NCI-H1417 (cell line): ENCODE measurements at regions not wholly inside any gene's neighbourhood (a gene's known extent, or its start where the extent isn't known, plus 50 kb on each side); places are given as distances from the start of the nearest gene placed in this dataset.
A peak's percentile ranks its signal among the peaks of the same experiment; 100 is the strongest.
"Not testable (repeated sequence)": the region's sequence is repeated elsewhere in the genome, so short reads cannot be mapped to it uniquely, and the experiment has no call there.

Source experiments
- DNase-seq, 3 experiments: peaks; one replicate each; lab custom pipeline; 2025; lab: John Stamatoyannopoulos, UW

DNA sequence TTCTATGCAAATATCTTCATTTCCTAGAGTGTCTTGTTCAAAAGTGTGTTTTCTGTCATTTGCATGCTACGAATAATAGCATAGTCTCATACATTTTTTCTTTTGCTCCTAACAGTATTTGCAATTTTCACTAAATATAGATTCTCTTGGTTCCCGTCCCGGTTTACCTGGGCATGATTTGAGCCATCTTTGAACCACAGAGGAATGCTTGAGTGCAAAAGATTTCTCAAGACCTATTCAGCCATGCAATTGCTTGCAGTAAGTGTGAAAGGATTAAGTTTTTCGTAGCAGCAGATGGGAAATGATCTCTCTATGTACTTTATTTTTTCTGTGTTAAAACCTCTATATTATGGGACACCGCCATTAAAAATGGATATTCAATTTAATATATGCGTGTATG lies 733.0 kb downstream of the ZPLD1 start:
- DNase-seq, result no peak

DNA sequence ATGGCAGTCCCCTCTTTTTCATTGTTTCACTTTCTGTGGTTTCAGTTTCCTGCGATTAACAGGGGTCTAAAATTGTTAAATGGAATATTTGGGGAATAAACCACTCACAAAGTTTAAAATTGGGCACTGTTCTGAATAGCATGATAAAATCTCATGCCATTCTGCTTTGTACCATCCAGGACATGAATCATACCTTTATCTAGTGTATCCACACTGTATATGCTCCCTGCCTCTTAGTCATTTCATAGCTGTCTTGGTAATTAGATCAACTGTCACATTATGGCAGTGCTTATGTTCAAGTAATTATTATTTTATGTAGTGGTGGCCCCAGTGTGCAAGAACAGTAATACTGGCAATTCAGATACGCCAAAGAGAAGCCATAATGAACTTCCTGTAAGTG lies 734.5 kb downstream of the ZPLD1 start:
- no peak for DNase-seq

DNA sequence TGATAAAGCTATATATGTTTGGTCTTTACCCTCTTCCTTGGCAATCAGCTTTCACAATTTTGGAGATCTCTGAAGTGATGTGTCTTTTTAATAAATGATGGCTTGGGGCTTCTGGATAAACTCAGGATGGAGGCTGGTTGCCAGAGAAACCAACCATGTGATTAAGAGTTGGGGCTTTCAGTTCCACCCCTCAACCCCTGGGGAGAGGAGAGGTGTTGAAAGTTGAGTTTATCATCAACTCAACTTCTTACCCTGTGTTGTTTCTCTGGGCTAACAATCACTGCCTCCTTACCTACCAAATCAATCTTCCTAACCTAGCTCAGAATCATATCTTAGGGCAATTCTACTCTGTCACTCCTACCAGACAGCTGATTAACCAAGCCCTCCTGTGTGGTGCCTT lies 735.8 kb downstream of the ZPLD1 start:
- no peak for DNase-seq

DNA sequence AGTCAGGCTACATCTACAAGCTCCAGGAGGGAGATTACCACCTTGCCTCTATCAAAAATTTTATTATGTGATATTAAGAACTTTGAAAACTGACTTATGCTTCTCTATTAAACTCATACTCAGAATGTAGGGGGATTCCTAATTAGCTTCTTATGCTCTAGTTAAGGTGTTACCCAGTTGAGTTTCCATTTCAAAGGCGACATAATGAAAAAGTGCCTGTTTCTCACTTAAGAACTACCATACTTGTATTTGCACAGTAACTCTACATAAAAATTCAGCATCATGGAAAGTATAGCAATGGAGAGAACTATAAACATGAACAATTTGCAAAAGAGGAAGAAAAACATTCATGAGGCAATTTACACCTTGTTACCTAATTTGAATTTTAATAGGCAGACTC lies 739.1 kb downstream of the ZPLD1 start:
- DNase-seq, result no peak

DNA sequence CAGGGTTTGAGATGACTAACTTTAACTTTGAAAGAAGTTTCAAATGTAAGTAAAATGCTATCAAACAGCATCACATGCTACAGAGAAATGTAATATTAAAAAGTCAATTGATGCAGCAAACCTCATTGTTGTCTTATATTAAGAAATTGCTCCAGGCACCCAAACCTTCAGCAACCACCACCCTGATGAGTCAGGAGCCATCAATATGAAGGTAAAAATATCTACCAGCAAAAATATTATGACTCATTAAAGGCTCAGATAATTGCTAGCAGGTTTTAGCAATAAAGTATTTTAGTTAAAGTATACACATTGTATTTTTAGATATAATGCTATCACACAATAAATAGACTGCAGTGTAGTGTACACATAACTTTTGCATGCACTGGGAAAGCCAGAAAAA lies 746.3 kb downstream of the ZPLD1 start:
- no peak for DNase-seq

DNA sequence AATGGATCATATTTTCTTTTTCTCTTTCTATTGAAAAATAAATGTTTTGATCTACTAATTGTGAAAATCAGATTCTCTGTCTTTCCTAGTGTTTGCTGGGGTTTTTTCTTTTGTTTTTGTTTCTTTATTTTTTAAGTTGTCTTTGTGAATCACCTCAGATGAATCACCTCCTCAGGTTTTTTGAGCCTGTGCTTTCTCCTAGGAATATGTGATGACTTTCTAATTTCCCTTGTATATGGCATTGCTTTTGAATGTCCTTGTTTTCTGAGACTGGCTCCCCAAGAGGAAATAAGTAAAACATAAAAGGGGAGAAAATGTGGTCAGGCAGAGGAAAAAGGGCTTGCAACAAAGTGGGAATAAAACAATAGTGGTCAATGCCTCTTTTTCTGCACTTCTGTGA lies 750.0 kb downstream of the ZPLD1 start:
- no peak for DNase-seq

DNA sequence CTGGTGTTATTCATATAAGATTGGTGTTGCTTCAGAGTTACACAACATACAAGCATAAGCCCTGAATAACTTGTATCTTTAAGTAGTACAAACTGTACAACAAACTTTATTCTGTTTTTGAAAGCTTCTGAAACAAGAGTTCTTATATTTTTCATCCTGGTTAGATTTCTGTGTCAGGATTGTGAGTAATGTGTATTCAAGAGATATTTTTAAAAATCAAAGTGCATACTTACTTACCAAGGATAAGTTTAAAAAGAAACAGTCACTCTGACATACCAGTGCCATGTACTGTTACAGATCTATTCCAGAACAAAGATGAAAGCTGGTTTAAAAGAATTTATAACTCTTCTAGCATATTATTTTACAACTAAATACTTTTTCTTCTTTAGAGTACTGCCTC lies 755.1 kb downstream of the ZPLD1 start:
- DNase-seq, result no peak

DNA sequence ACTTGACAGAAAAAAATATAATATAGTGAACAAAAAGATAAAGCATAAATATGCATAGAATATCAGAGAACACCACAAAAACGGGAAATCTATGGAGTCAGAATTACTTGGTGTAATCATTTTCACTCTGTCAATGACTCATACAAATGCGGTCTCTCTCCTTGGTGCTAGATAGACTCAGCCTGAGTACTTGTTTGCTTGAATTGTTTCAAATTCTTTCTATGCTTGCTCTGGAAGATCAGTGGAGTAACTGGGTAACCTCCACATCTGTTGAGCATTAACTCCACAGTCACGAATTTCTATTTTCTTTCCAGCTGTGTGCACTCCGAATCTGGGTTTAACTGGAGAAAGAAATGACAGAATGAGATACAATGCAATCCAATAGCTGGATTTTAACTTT lies 760.4 kb downstream of the ZPLD1 start:
- DNase-seq, result no peak

DNA sequence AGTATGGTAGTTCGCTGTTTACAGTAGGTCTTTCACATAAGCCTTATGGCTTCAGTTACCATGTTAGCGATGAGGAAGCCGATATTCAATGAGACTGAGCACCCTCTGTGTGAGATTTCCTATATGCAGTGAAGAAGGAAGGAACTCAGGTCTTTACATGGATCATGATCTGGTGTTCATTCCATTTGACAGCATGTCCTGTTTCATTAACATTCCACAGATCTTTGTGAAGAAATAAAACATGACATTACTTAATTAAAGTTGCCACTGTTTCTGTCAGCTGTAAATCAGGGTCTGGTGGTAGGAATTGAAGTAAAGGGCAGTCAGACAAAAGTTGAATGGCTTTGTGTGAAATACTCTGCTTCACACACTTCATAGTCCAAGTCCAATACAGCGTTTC lies 768.6 kb downstream of the ZPLD1 start:
- DNase-seq, result no peak

DNA sequence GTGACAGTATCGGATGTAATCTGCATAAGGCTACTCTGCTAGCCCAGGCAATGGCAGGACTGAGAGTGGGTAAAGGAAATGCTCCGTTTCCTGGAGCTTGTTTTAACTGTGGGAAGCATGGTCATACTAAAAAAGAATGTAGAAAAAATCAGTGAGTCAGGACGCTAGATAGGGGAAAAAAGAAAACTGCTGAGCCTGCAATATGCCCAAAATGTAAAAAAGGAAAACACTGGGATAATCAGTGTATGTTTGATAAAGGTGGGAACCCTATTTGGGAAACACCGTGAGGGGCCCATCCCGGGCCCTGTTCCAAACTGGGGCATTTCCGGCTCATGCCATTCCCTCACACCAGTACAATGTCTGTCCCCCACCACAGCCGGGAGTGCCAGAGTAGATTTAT lies 775.8 kb downstream of the ZPLD1 start:
- no peak for DNase-seq

DNA sequence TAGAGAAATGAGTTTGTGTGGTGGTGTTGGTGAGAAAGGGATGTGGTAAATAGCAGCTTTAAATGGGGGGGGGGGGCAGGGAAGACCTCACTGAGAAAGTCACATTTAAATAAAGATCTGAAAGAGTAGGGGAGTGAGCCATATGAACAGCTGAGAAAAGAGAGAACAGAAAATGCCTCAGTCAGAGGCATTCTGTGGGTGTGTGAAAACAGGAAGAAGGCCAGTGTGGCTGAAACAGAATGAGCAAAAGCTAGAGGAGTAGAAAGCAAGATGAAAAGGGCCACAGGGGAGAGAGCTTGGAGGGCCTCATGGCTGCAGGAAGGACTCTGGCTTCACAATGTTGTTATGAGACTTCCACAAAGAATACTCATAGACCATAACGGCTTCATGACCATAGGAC lies 783.3 kb downstream of the ZPLD1 start:
- DNase-seq, result no peak

DNA sequence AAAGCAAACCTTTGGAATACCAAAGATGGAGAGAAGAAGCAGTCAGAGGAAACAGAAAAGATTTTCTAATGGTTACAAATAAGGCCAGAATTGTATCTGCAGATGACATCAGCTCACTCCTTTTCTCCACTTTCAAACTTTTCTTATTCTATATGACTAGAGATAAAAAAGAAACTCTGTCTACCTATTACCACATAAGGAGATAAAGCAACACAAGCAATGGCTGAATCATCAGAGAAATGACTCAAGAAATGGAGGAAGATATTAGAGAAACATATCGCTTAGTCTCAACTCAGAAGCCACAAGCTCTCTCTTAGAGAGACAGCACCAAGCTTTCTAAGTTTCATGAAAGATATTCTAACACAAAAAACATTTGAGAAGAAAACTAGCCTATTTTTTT lies 784.0 kb downstream of the ZPLD1 start:
- no peak for DNase-seq

DNA sequence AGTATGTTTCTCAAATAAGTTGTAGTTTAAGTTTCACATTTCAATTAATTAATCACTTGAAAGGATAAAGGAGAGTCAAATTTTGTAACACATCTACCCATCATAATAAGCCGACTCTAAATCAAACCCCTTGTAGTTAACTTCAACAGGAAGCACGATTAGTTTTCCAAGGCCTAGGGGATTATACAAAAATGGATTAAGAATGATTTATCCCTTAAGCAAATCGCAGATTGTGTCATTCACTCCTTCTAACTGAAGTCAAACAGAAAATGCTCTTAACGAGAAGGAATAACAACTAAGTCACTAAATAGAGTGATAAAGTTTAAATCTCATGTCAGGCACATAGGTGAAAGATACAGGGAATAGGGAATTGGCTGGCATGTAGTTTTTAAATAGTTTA lies 792.8 kb downstream of the ZPLD1 start:
- DNase-seq, result no peak

DNA sequence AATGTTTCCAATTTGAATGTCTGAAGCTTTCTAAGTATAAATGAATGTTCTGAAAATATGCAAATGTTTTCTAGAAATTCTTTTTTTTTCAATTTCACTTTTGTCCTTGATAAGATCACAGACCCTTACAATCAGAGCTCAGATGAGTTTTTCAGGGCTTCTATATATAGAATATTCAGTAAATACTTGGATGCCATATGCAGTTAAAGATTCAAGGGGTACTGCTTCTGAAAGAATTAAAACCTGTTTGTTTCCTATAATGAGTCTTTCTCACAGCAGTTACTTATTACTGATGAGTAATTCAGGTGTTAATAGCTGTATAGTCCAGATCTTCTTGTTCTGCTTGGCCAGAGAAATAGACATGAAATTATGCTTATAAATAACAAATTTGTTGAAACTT lies 812.6 kb downstream of the ZPLD1 start:
- DNase-seq, result no peak

DNA sequence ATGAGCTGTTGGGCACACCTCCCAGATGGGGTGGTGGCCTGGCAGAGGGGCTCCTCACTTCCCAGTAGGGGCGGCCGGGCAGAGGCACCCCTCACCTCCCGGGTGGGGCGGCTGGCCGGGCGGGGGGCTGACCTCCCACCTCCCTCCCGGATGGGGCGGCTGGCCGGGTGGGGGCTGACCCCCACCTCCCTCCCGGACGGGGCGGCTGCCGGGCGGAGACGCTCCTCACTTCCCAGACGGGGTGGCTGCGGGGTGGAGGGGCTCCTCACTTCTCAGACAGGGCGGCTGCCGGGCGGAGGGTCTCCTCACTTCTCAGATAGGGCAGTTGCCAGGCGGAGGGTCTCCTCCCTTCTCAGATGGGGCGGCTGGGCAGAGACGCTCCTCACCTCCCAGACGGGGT lies 820.0 kb downstream of the ZPLD1 start:
- not testable (repeated sequence) for DNase-seq

DNA sequence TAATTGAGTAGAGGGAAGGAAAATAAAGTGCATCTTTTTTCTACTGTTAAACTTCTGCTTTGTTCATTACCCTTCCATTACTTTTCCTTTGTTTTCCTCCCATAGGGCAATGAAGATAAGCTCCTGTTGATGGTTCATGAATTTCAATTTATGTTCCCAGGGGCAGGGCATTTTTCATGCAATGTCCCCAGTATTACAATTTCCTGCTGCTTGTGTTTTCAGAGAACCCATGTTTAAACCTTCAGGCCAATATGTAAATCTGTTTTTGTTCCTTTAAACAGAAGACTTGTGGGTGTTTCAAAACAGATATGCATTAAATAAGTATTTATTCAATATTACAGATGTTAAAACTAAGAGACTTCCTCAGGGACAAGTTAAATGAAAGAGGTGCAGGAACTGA lies 834.5 kb downstream of the ZPLD1 start:
- DNase-seq, result no peak

DNA sequence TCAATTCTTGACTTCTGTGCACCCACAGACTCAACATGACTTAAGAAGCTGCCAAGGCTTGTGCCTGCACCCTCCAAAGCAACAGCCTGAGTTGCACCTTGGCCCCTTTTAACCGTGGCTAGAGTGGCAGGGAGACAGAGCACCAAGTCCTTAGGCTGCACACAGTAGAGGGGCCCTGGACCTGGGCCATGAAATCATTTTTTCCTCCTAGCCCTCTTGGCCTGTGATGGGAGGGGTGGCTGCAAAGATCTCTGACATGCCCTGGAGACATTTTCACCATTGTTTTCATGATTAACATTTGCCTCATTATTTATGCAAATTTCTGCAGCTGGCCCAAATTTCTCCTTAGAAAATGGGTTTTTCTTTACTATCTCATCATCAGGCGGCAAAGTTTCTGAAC lies 836.8 kb downstream of the ZPLD1 start:
- DNase-seq, result no peak

DNA sequence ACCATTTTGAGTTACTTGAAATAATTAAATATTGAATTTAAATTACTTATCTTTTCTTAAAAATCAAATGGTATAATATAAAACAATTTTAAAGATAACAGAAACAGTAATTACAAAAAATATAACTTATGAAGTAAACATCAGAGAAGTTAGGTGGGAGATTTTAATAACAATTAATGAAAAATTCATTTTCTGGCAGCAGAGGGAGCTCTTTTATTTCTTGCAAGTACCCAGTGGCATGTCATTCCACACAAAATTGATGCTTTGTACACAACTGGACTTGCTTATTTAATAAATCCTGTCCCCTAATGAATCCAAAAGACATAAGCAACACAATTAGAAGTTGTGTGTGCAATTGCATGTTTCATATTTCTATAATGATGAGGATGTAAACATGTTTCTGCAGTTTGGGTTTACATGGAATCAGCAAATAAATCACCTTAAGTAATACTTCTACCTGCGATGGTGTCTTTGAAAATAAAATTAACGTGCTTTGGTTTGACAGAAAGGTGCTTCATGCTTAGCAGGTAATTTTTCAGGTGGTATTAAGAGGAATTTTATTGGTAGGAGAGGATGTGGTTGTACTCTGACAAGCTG lies 861.3 kb downstream of the ZPLD1 start:
- DNase-seq, result peak; percentile 21 to 75 (median 25)

DNA sequence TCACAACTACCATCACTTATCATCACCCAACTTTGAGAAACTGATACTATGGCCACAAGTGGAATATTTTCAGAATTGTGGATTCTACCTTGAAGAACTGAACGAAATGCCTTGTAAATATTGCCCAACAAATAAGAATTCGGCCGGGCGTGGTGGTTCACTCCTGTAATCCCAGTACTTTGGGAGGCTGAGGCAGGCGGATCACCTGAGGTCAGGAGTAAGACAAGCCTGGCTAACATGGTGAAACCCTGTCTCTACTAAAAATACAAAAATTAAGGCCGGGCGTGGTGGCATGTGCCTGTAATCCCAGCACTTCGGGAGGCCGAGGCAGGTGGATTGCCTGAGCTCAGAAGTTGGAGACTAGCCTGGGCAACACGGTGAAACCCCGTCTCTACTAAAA lies 862.7 kb downstream of the ZPLD1 start:
- DNase-seq, result not testable (repeated sequence)

DNA sequence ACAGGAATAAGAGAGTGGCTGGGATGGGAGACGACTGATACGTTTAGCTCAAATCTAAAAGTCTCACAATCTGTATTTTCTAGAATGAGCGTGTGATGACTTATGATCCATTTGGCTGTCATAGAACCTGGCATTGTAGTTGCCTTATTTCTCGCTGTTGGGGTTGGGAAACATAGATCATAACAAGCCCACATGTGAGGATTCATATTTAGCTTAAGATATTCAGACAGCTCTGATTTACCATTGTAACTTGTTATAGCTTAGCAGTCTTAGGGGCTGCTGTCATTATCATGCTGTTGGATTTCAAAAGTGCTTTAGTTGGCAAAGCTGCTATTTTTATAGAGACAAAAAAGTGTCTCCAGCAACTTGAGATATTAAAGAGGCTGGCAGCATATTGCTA lies 871.3 kb downstream of the ZPLD1 start:
- DNase-seq, result no peak

DNA sequence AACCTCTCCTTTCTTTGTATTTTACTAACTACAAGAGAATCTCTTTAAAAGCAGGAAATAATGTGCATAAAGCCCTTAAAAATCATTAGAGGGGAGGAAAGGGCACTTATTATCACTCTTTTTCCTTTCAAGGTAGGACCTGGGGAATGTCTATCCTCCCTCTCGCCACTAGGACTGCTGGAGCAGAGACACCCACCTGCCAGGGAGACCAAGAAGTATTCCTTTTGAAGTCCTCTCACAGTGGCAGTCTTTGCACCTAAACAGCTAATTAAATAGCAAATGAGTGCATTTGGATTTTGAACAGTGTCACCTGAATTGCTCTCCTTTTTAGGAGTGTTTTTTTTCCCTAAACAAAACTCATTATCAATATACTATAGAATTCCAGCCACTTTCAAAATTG lies 874.1 kb downstream of the ZPLD1 start:
- peak in 1 of 3 experiments; percentile 33 for DNase-seq

DNA sequence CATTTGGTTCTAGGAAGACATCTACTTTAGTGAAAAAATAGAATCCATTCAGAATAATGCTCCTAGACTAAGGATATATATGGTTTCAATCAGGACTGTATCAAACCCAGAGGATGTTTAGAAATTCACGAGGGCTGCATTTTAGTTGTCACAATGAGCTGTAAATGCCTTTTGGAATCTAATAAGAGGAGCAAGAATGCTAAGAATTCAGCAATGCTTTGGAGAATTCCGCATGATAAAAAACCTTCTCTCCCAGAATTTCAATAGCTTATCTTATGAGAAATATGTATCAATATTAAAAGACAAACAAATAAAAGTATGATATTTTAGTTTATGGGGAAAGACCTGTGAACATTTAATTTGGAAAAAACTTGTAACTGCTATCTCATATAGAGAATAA lies 885.1 kb downstream of the ZPLD1 start:
- no peak for DNase-seq

DNA sequence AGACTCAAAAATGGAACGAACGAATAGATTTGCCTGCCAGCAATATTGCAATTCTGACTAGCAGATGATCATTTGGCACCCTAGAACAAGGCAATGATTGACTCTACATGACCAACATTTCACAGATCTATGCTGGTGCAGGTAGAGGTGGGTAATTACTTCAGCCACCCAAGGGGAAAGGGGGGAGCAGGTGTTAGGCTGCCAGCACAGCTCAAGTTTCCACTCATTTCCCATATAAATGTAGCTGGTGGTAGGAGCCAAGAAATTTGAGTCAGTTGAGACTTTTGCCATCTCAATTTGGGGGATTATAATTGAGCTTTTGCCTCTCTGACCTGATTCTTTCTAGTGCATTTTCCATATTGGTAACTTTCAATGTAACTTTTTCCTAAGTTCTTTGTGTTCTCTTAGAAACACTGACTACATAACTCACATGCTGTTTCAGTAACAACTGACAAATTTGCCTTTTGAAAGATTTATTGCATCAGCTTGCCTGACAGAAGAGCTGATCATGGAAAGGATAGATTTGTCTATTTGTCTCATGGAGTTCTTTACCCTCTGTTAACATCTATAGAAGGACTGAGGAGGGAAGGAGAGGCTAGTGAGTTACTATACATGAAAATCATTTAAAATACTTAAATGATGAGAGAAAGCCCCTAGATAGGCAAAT lies 902.5 kb downstream of the ZPLD1 start:
- peak in 2 of 3 experiments; percentile 3 to 29 for DNase-seq

DNA sequence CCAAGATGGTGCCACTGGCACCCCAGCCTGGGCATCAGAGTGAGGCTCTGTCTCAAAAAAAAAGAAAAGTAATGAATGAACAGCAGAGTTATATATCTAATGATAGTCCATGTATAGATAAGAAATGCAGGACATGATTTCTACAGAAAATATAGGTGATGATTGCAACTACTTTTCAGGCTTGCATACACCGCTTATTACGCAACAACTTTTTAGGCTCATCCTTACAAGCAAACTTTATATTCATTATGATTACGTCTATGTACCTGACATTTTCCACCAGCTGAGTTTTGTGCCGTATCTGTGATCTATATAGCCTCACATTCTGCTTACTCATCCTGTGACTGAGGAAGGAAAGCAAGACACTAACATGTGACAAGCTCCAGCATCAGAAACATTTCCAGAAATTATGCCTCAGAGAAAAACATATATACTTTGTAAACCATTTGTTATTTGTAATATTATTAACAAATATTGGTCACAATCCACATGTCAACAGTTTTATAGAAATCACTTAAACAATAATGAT lies 906.3 kb downstream of the ZPLD1 start:
- DNase-seq, result no peak
